Osteoblast (primary cell): ENCODE measurements at regions not wholly inside any gene's neighbourhood (a gene's known extent, or its start where the extent isn't known, plus 50 kb on each side); places are given as distances from the start of the nearest gene placed in this dataset.

Experiments used
- DNase-seq: peaks from one replicate; pipeline ENCODE4 v3.0.0; 2011; ENCODE audit warnings: low spot score, mixed read lengths; ENCODE audit not compliant: insufficient read length; ENCODE audit errors: missing footprints
- H2AFZ ChIP-seq: 2 replicates; pipeline ENCODE4 v1.6.0; 2011; ENCODE audit warnings: mild to moderate bottlenecking, low read length
- H3K27ac ChIP-seq: 2 replicates; pipeline ENCODE4 v1.5.1; 2011; ENCODE audit warnings: mild to moderate bottlenecking, low read depth, low read length, moderate library complexity
- H3K27me3 ChIP-seq: 2 replicates; pipeline ENCODE4 v1.6.0; 2012; ENCODE audit warnings: mild to moderate bottlenecking, control low read depth, inconsistent platforms, low read length, moderate library complexity; ENCODE audit not compliant: insufficient read depth
- H3K36me3 ChIP-seq: 2 replicates; pipeline ENCODE4 v1.5.1; 2011; ENCODE audit warnings: mild to moderate bottlenecking, low read length, control low read depth, moderate library complexity; ENCODE audit not compliant: insufficient read depth
- H3K4me1 ChIP-seq: 2 replicates; pipeline ENCODE4 v1.5.1; 2011; ENCODE audit warnings: mild to moderate bottlenecking, low read length, control low read depth, moderate library complexity; ENCODE audit not compliant: insufficient read depth
- H3K4me2 ChIP-seq: 2 replicates; pipeline ENCODE4 v1.6.0; 2011; ENCODE audit warnings: mild to moderate bottlenecking, low read length; ENCODE audit not compliant: insufficient read depth
- H3K4me3 ChIP-seq: fragments of 200-600 bp; sonication (generic); 3 replicates; pipeline ENCODE4 v1.5.1; 2012; ENCODE audit warnings: mild to moderate bottlenecking, low read length, inconsistent platforms; ENCODE audit not compliant: insufficient read depth
- H3K79me2 ChIP-seq: 2 replicates; pipeline ENCODE4 v1.6.0; 2012; ENCODE audit warnings: mild to moderate bottlenecking, low read length, control low read depth, inconsistent platforms; ENCODE audit not compliant: insufficient read depth
- H3K9me3 ChIP-seq: 2 replicates; pipeline ENCODE4 v1.5.1; 2011; ENCODE audit warnings: low read depth, low read length, control low read depth
- H4K20me1 ChIP-seq: 2 replicates; pipeline ENCODE4 v1.6.0; 2012; ENCODE audit warnings: mild to moderate bottlenecking, low read length, control low read depth; ENCODE audit not compliant: insufficient read depth
- CTCF ChIP-seq: IDR thresholded peaks from 2 replicates; pipeline ENCODE4 v1.5.1; 2011; ENCODE audit warnings: mild to moderate bottlenecking, low read depth, low read length, moderate library complexity; ENCODE audit errors: extremely low read depth

- Histone ChIP-seq H2AFZ (peak overlapping the region; percentile 75), H3K79me2 (no peaks in the 10 kb centered on the region), H3K36me3 (no peaks in the 10 kb centered on the region), H3K27me3 (no peaks in the 10 kb centered on the region), H3K4me2 (no peak overlapping the region), H3K27ac (no peak overlapping the region), H3K9me3 (no peaks in the 10 kb centered on the region), H4K20me1 (no peaks in the 10 kb centered on the region), H3K4me3 (no peak overlapping the region), H3K4me1 (peaks cover 7% of the 10 kb centered on the region)
- TF ChIP-seq CTCF: no peak
- no peak for DNase-seq
These were observed 98.0 kb upstream of the NR3C1 start for GRCh38 chr5:143501310-143502044.

- Histone ChIP-seq H3K9me3 (no peaks in the 10 kb centered on the region), H2AFZ (no peak overlapping the region), H3K27ac (no peak overlapping the region), H3K79me2 (no peaks in the 10 kb centered on the region), H3K27me3 (no peaks in the 10 kb centered on the region), H3K4me1 (peaks cover 18% of the 10 kb centered on the region), H3K4me3 (no peak overlapping the region), H3K4me2 (no peak overlapping the region), H3K36me3 (no peaks in the 10 kb centered on the region), H4K20me1 (no peaks in the 10 kb centered on the region)
- no peak for TF ChIP-seq CTCF
- no peak for DNase-seq
These were observed 96.1 kb upstream of the NR3C1 start for GRCh38 chr5:143499480-143500114.

GRCh38 chr5:143498821-143499220 is 95.3 kb upstream of the NR3C1 start:
- Histone ChIP-seq H3K27ac (no peak overlapping the region), H3K9me3 (no peaks in the 10 kb centered on the region), H4K20me1 (no peaks in the 10 kb centered on the region), H2AFZ (no peak overlapping the region), H3K4me3 (no peak overlapping the region), H3K36me3 (no peaks in the 10 kb centered on the region), H3K4me1 (peaks cover 25% of the 10 kb centered on the region), H3K4me2 (no peak overlapping the region), H3K79me2 (no peaks in the 10 kb centered on the region), H3K27me3 (no peaks in the 10 kb centered on the region)
- no peak for DNase-seq
- TF ChIP-seq CTCF: no peak

GRCh38 chr5:143497749-143498148 is 94.3 kb upstream of the NR3C1 start:
- Histone ChIP-seq H2AFZ (no peak overlapping the region), H3K4me3 (no peak overlapping the region), H3K79me2 (no peaks in the 10 kb centered on the region), H3K9me3 (no peaks in the 10 kb centered on the region), H3K4me2 (no peak overlapping the region), H4K20me1 (no peaks in the 10 kb centered on the region), H3K4me1 (peaks cover 28% of the 10 kb centered on the region), H3K27me3 (no peaks in the 10 kb centered on the region), H3K27ac (no peak overlapping the region), H3K36me3 (no peaks in the 10 kb centered on the region)
- DNase-seq: no peak
- no peak for TF ChIP-seq CTCF
